ENCODE measurements at regions not wholly inside any gene's neighbourhood (a gene's known extent, or its start where the extent isn't known, plus 50 kb on each side); places are given as distances from the start of the nearest gene placed in this dataset.

GRCh38 chr5:112548246-112548881 is 129.3 kb upstream of the EPB41L4A start (continued):
- TF ChIP-seq, protein P1, sequence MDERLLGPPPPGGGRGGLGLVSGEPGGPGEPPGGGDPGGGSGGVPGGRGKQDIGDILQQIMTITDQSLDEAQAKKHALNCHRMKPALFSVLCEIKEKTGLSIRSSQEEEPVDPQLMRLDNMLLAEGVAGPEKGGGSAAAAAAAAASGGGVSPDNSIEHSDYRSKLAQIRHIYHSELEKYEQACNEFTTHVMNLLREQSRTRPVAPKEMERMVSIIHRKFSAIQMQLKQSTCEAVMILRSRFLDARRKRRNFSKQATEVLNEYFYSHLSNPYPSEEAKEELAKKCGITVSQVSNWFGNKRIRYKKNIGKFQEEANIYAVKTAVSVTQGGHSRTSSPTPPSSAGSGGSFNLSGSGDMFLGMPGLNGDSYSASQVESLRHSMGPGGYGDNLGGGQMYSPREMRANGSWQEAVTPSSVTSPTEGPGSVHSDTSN (CRISPR knock-in tag; IDR thresholded peaks at IDR 0.05; ENCODE audit: low read depth), result no peak
- TF ChIP-seq, protein P1 (tag; conservative IDR thresholded peaks at IDR 0.05; ENCODE audit: low read depth), result peak; percentile 86
- TF ChIP-seq CAMTA2 (CRISPR knock-in tag; conservative IDR thresholded peaks at IDR 0.05), result no peak
- TF ChIP-seq ZNF175 (CRISPR knock-in tag; IDR thresholded peaks at IDR 0.05; ENCODE audit: low read depth), result 0 out of 2 replicates have a peak, but pooled peaks have one; percentile 50
- TF ChIP-seq PHF8 (IDR thresholded peaks at IDR 0.05; ENCODE audit: borderline replicate concordance, low read length), result no peak
- TF ChIP-seq, protein P2, sequence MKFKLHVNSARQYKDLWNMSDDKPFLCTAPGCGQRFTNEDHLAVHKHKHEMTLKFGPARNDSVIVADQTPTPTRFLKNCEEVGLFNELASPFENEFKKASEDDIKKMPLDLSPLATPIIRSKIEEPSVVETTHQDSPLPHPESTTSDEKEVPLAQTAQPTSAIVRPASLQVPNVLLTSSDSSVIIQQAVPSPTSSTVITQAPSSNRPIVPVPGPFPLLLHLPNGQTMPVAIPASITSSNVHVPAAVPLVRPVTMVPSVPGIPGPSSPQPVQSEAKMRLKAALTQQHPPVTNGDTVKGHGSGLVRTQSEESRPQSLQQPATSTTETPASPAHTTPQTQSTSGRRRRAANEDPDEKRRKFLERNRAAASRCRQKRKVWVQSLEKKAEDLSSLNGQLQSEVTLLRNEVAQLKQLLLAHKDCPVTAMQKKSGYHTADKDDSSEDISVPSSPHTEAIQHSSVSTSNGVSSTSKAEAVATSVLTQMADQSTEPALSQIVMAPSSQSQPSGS (CRISPR knock-in tag; IDR thresholded peaks at IDR 0.05), result no peak
- no peak for TF ChIP-seq ZNF232 (CRISPR knock-in tag; IDR thresholded peaks at IDR 0.05)
- TF ChIP-seq ZNF449 (CRISPR knock-in tag; IDR thresholded peaks at IDR 0.05), result no peak
- TF ChIP-seq ZNF699 (CRISPR knock-in tag; IDR thresholded peaks at IDR 0.05; ENCODE audit: insufficient replicate concordance), result no peak
- TF ChIP-seq ZBTB7A (IDR thresholded peaks at IDR 0.05; ENCODE audit: borderline replicate concordance, control insufficient read depth, low read depth, low read length), result no peak
- TF ChIP-seq EHMT2 (IDR thresholded peaks at IDR 0.05), result peak; percentile 77
- TF ChIP-seq CBX3 (IDR thresholded peaks at IDR 0.05; ENCODE audit: borderline replicate concordance in 1 of 2, low read length in 2 of 2), result peak in 1 of 2 experiments; percentile 95; a peak in 2 of 3 replicates
- peak; percentile 89 for TF ChIP-seq NBN (IDR thresholded peaks at IDR 0.05; ENCODE audit: low read depth)
- no peak for TF ChIP-seq ZNF75A (CRISPR knock-in tag; IDR thresholded peaks at IDR 0.05)
- no peak for TF ChIP-seq RBM25 (IDR thresholded peaks at IDR 0.05; ENCODE audit: low read depth, low read length, severe bottlenecking)
- no peak for TF ChIP-seq PTTG1 (tag; IDR thresholded peaks at IDR 0.05; ENCODE audit: low read depth)
- TF ChIP-seq TOE1 (IDR thresholded peaks at IDR 0.05; ENCODE audit: borderline replicate concordance), result peak; percentile 60; the same call in 1 of the 2 replicates
- no peak for TF ChIP-seq TOE1 (CRISPR knock-in tag; IDR thresholded peaks at IDR 0.05; ENCODE audit: borderline replicate concordance, low read depth)
- TF ChIP-seq, protein P3, sequence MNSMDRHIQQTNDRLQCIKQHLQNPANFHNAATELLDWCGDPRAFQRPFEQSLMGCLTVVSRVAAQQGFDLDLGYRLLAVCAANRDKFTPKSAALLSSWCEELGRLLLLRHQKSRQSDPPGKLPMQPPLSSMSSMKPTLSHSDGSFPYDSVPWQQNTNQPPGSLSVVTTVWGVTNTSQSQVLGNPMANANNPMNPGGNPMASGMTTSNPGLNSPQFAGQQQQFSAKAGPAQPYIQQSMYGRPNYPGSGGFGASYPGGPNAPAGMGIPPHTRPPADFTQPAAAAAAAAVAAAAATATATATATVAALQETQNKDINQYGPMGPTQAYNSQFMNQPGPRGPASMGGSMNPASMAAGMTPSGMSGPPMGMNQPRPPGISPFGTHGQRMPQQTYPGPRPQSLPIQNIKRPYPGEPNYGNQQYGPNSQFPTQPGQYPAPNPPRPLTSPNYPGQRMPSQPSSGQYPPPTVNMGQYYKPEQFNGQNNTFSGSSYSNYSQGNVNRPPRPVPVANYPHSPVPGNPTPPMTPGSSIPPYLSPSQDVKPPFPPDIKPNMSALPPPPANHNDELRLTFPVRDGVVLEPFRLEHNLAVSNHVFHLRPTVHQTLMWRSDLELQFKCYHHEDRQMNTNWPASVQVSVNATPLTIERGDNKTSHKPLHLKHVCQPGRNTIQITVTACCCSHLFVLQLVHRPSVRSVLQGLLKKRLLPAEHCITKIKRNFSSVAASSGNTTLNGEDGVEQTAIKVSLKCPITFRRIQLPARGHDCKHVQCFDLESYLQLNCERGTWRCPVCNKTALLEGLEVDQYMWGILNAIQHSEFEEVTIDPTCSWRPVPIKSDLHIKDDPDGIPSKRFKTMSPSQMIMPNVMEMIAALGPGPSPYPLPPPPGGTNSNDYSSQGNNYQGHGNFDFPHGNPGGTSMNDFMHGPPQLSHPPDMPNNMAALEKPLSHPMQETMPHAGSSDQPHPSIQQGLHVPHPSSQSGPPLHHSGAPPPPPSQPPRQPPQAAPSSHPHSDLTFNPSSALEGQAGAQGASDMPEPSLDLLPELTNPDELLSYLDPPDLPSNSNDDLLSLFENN (IDR thresholded peaks at IDR 0.05; ENCODE audit: low read depth in 2 of 2, low read length in 2 of 2), result peak in 1 of 2 experiments; percentile 71; a peak in 1 of 4 replicates
